ENCODE measurements at regions not wholly inside any gene's neighbourhood (a gene's known extent, or its start where the extent isn't known, plus 50 kb on each side); places are given as distances from the start of the nearest gene placed in this dataset.
"Not testable (repeated sequence)": the region's sequence is repeated elsewhere in the genome, so short reads cannot be mapped to it uniquely, and the experiment has no call there.

DNA sequence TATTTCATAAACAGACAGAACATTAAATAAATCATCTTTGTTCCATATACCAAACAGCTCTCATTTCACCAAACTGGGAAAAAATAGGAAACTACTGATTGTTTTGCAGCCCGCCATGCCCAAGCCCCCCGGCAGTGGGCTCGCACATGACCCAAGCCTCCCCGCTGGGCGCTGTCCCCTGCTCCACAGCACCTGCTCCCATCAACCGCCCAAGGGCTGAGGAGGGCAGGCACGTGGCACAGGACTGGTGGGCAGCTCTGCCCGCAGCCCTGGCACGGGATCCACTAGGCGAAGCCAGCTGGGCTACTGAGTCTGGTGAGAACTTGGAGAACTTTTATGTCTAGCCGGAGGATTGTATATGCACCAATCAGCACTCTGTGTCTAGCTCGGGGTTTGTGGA lies 554.8 kb upstream of the CCNG1 start:
- no peaks in the 10 kb centered on the region for H4K20me1 ChIP-seq
- H3K4me3 ChIP-seq = no peak overlapping the region
- H3K36me3 ChIP-seq = no peaks in the 10 kb centered on the region
- no peaks in the 10 kb centered on the region for H3K4me1 ChIP-seq
- TF ChIP-seq Cebpa-rat (IDR thresholded peaks at IDR 0.05) = no peak
- H3K4me2 ChIP-seq = no peak overlapping the region
- no peaks in the 10 kb centered on the region for H3K27me3 ChIP-seq
- peaks cover 10% of the 10 kb centered on the region; the same call in 1 of the 2 replicates for H3K9me3 ChIP-seq
- no peak overlapping the region for H3K9ac ChIP-seq
- H3K27ac ChIP-seq = no peak overlapping the region

DNA sequence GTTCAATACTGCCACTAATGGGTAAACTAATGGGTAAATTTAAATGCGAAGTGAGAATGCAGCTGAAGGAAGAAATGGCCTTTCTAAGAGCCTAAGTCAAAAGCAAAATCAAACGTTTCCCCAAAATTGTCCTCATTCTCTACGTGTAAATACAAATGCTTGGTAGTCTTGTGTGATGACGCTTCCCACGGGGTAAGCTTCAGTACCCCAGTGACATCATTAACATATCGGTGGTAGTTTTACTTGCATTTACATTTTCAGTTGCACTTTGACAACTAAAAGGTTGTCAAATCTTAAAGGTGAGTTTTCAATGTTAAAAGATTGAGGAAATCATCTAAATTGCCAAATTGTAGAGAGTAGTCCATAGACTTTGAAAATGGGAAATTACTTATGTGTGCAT lies 550.7 kb upstream of the CCNG1 start:
- Histone ChIP-seq H4K20me1 (no peaks in the 10 kb centered on the region), H3K27me3 (no peaks in the 10 kb centered on the region), H3K36me3 (no peaks in the 10 kb centered on the region), H3K4me1 (no peaks in the 10 kb centered on the region), H3K4me3 (no peak overlapping the region), H3K27ac (no peak overlapping the region), H3K9ac (no peak overlapping the region), H3K4me2 (no peak overlapping the region), H3K9me3 (peaks cover 10% of the 10 kb centered on the region; the same call in 1 of the 2 replicates)
- TF ChIP-seq Cebpa-rat (IDR thresholded peaks at IDR 0.05) = no peak

GRCh38 chr5:162888268-162888667 lies 549.1 kb upstream of the CCNG1 start:
- no peak for TF ChIP-seq Cebpa-rat (IDR thresholded peaks at IDR 0.05)
- Histone ChIP-seq H4K20me1 (no peaks in the 10 kb centered on the region), H3K4me1 (no peaks in the 10 kb centered on the region), H3K4me2 (no peak overlapping the region), H3K9ac (no peak overlapping the region), H3K27me3 (no peaks in the 10 kb centered on the region), H3K9me3 (peaks cover 2% of the 10 kb centered on the region; the same call in 1 of the 2 replicates), H3K27ac (no peak overlapping the region), H3K36me3 (no peaks in the 10 kb centered on the region), H3K4me3 (no peak overlapping the region)

DNA sequence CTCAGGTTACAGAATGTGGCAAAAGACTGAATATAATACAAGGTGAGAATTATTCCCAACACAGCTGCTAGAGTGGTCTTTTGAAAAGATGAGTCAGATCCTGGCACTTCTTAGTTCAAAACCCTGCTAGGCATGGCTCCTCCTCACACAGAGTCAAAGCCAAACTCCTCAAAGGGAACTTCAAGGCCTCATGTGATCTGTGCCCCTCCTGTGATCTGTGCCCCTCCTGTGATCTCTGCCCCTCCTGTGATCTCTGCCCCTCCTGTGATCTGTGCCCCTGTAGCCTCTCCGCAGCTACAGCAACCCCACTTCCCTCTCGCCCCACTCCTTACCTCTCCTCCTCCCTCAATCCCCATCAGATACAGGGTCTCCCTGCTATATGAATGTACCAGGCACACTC lies 525.5 kb upstream of the CCNG1 start:
- Histone ChIP-seq H3K27me3 (no peaks in the 10 kb centered on the region), H3K9me3 (no peaks in the 10 kb centered on the region), H3K4me2 (no peak overlapping the region), H3K4me1 (no peaks in the 10 kb centered on the region), H3K4me3 (no peak overlapping the region), H3K9ac (no peak overlapping the region), H4K20me1 (no peaks in the 10 kb centered on the region), H3K36me3 (no peaks in the 10 kb centered on the region), H3K27ac (no peak overlapping the region)
- TF ChIP-seq Cebpa-rat (IDR thresholded peaks at IDR 0.05) = no peak

DNA sequence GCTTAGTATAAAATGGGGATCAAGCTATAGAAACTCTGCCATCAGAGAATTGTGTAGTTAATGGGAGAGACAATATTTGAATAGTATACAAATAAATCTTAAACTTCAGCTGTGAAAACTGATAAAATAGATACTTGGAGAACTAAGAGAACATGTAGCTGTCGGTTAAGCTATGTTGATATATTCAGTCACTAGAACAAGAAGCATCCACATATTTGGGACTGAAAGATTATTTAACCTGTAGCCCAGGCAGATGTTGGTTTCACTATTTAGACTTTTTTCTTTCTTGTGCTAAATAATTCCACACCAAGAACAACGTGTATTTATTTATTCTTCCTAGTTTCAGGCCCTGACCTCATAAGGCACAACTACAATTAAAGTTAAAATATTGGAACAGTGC lies 521.0 kb upstream of the CCNG1 start:
- Histone ChIP-seq H3K4me2 (no peak overlapping the region), H3K27me3 (no peaks in the 10 kb centered on the region), H3K36me3 (no peaks in the 10 kb centered on the region), H4K20me1 (no peaks in the 10 kb centered on the region), H3K9me3 (no peaks in the 10 kb centered on the region), H3K4me3 (no peak overlapping the region), H3K9ac (no peak overlapping the region), H3K27ac (no peak overlapping the region), H3K4me1 (no peaks in the 10 kb centered on the region)
- TF ChIP-seq Cebpa-rat (IDR thresholded peaks at IDR 0.05) = no peak

- no peak for TF ChIP-seq Cebpa-rat (IDR thresholded peaks at IDR 0.05)
- Histone ChIP-seq H3K27ac (no peak overlapping the region), H3K36me3 (no peaks in the 10 kb centered on the region), H3K27me3 (no peaks in the 10 kb centered on the region), H3K9ac (no peak overlapping the region), H3K4me2 (no peak overlapping the region), H3K9me3 (no peaks in the 10 kb centered on the region; the same call in none of the 2 replicates), H3K4me3 (no peak overlapping the region), H4K20me1 (no peaks in the 10 kb centered on the region), H3K4me1 (no peaks in the 10 kb centered on the region)
These were observed 508.3 kb upstream of the CCNG1 start for GRCh38 chr5:162929104-162929503.

DNA sequence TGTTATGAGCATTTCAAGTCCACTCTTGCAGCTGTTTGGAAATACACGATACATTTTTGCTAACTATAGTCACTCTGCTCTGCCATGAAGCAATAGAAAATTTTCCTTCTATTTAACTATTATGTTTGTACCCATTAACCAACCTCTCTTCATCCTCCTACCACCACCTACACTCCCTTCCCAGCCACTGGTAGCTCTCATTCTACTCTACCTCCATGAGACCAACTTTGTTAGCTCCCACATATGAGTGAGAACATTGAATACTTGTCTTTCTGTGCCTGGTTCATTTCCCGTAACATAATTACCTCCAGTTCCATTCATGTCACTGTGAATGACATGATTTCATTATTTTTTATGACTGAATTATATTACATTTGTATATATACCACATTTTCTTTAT lies 505.9 kb upstream of the CCNG1 start:
- Histone ChIP-seq H3K9me3 (peaks cover 8% of the 10 kb centered on the region), H3K4me1 (no peaks in the 10 kb centered on the region), H3K4me3 (no peak overlapping the region), H3K9ac (no peak overlapping the region), H4K20me1 (no peaks in the 10 kb centered on the region), H3K27me3 (no peaks in the 10 kb centered on the region), H3K27ac (no peak overlapping the region), H3K36me3 (no peaks in the 10 kb centered on the region), H3K4me2 (no peak overlapping the region)
- TF ChIP-seq Cebpa-rat (IDR thresholded peaks at IDR 0.05) = no peak

- Histone ChIP-seq H3K9ac (no peak overlapping the region), H3K4me3 (no peak overlapping the region), H3K4me1 (no peaks in the 10 kb centered on the region), H3K9me3 (peaks cover 4% of the 10 kb centered on the region), H3K27ac (no peak overlapping the region), H3K36me3 (no peaks in the 10 kb centered on the region), H3K27me3 (no peaks in the 10 kb centered on the region), H4K20me1 (no peaks in the 10 kb centered on the region), H3K4me2 (no peak overlapping the region)
- no peak for TF ChIP-seq Cebpa-rat (IDR thresholded peaks at IDR 0.05)
These were observed 497.4 kb upstream of the CCNG1 start for GRCh38 chr5:162939991-162940390.

- Histone ChIP-seq H3K36me3 (no peaks in the 10 kb centered on the region), H3K4me2 (no peak overlapping the region), H3K27me3 (no peaks in the 10 kb centered on the region), H3K9ac (no peak overlapping the region), H3K4me1 (no peaks in the 10 kb centered on the region), H3K9me3 (no peaks in the 10 kb centered on the region), H3K27ac (no peak overlapping the region), H4K20me1 (no peaks in the 10 kb centered on the region), H3K4me3 (no peak overlapping the region)
- no peak for TF ChIP-seq Cebpa-rat (IDR thresholded peaks at IDR 0.05)
These were observed 488.7 kb upstream of the CCNG1 start for GRCh38 chr5:162948677-162949076.

- Histone ChIP-seq H3K4me3 (no peak overlapping the region), H3K4me2 (no peak overlapping the region), H3K27me3 (no peaks in the 10 kb centered on the region), H4K20me1 (no peaks in the 10 kb centered on the region), H3K9me3 (no peaks in the 10 kb centered on the region), H3K9ac (no peak overlapping the region), H3K4me1 (no peaks in the 10 kb centered on the region), H3K36me3 (no peaks in the 10 kb centered on the region), H3K27ac (no peak overlapping the region)
- TF ChIP-seq Cebpa-rat (IDR thresholded peaks at IDR 0.05) = no peak
These were observed 480.8 kb upstream of the CCNG1 start for GRCh38 chr5:162956570-162956969.

DNA sequence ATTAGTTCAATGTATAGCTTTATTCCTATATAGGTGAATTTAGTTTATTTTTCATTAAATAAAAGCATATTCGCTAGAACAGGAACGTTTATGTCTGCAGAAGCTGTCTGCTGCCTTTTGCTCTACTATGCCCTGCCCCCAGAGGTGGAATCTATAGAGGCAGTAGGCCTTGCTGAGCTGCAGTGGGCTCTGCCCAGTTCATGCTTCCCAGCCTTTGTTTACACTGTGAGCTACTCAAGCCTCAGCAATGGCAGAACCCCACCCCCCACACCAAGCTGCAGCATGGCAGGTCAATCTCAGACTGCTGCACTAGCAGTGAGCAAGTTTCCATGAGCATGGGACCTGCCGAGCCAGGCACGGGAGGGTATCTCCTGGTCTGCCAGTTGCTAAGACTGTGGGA lies 473.3 kb upstream of the CCNG1 start:
- not testable (repeated sequence) for H3K9me3 ChIP-seq, H3K27ac ChIP-seq, H3K4me2 ChIP-seq, H3K27me3 ChIP-seq, H3K4me3 ChIP-seq, H3K4me1 ChIP-seq, H3K9ac ChIP-seq, H4K20me1 ChIP-seq, H3K36me3 ChIP-seq
